Liver (tissue), 8 donors: ENCODE measurements at regions not wholly inside any gene's neighbourhood (a gene's known extent, or its start where the extent isn't known, plus 50 kb on each side); places are given as distances from the start of the nearest gene placed in this dataset.

ENCODE experiments used
- DNase-seq: peaks from one replicate; pipeline ENCODE4 v3.0.0-alpha.2; 2017; ENCODE audit warnings: low spot score
- H3K27ac ChIP-seq, 2 donors: one replicate each; pipeline ENCODE4 v1.7.0; 2013; ENCODE audit warnings: inconsistent platforms in 2 of 2, low read length in 2 of 2, control low read depth in 1 of 2, low read depth in 1 of 2, mild to moderate bottlenecking in 1 of 2
- H3K27me3 ChIP-seq, 4 donors: one replicate each; pipeline versions ENCODE4 v1.6.1 to v1.7.0; 2013; ENCODE audit warnings: low read length in 3 of 4, inconsistent platforms in 1 of 4, mild to moderate bottlenecking in 1 of 4, moderate library complexity in 1 of 4; ENCODE audit not compliant: control insufficient read depth in 4 of 4, insufficient read depth in 4 of 4
- H3K36me3 ChIP-seq, 4 donors: one replicate each; pipeline versions ENCODE4 v1.6.1 to v1.7.0; 2013; ENCODE audit warnings: low read length in 3 of 4, mild to moderate bottlenecking in 3 of 4, low read depth in 1 of 4, moderate library complexity in 1 of 4; ENCODE audit not compliant: control insufficient read depth in 4 of 4, insufficient read depth in 3 of 4
- H3K4me1 ChIP-seq, 4 donors: one replicate each; pipeline versions ENCODE4 v1.6.1 to v1.7.0; 2013; ENCODE audit warnings: low read length in 3 of 4, mild to moderate bottlenecking in 3 of 4, moderate library complexity in 1 of 4; ENCODE audit not compliant: control insufficient read depth in 4 of 4, insufficient read depth in 4 of 4
- H3K4me3 ChIP-seq, 3 donors: one replicate each; pipeline versions ENCODE4 v1.6.1 to v1.7.0; 2013; ENCODE audit warnings: low read length in 3 of 3, control low read depth in 1 of 3, low read depth in 1 of 3, mild to moderate bottlenecking in 1 of 3
- H3K9ac ChIP-seq, 2 donors: one replicate each; pipeline ENCODE4 v1.7.0; 2013; ENCODE audit warnings: low read length in 2 of 2, mild to moderate bottlenecking in 2 of 2, moderate library complexity in 2 of 2, control low read depth in 1 of 2, low read depth in 1 of 2
- H3K9me3 ChIP-seq, 4 donors: one replicate each; pipeline versions ENCODE4 v1.6.1 to v1.7.0; 2013; ENCODE audit warnings: low read length in 3 of 4; ENCODE audit not compliant: control insufficient read depth in 4 of 4
- CTCF ChIP-seq: fragments of 150-350 bp; IDR thresholded peaks from 2 replicates; pipeline ENCODE4 v1.5.1; 2017; ENCODE audit warnings: improper control_type of control experiment, low read depth, low read length; ENCODE audit not compliant: missing input control
- EGR1 ChIP-seq, 2 donors: IDR thresholded peaks; 2 replicates each; pipeline ENCODE4 v1.6.1; 2016 to 2018; ENCODE audit warnings: antibody characterized with exemption in 2 of 2, low read depth in 2 of 2
- FOXA1 ChIP-seq: IDR thresholded peaks from 2 replicates; pipeline ENCODE4 v1.6.1; 2016; ENCODE audit warnings: antibody characterized with exemption
- FOXA2 ChIP-seq: IDR thresholded peaks from 2 replicates; pipeline ENCODE4 v1.6.1; 2016; ENCODE audit warnings: antibody characterized with exemption
- GABPA ChIP-seq, 2 donors: IDR thresholded peaks in 1 of 2; conservative IDR thresholded peaks in 1 of 2; 2 replicates each; pipeline ENCODE4 v1.6.1; 2016; ENCODE audit warnings: antibody characterized with exemption in 2 of 2, mild to moderate bottlenecking in 1 of 2, moderate library complexity in 1 of 2
- HNF4A ChIP-seq, 2 donors: conservative IDR thresholded peaks; 2 replicates each; pipeline ENCODE4 v1.6.1; 2016; ENCODE audit warnings: antibody characterized with exemption in 2 of 2, mild to moderate bottlenecking in 2 of 2
- HNF4G ChIP-seq: IDR thresholded peaks from 2 replicates; pipeline ENCODE4 v1.6.1; 2016; ENCODE audit warnings: antibody characterized with exemption
- JUND ChIP-seq, 2 donors: IDR thresholded peaks; 2 replicates each; pipeline ENCODE4 v1.6.1; 2016; ENCODE audit warnings: antibody characterized with exemption in 2 of 2
- NR2F2 ChIP-seq: IDR thresholded peaks from 2 replicates; pipeline ENCODE4 v1.6.1; 2016; ENCODE audit warnings: antibody characterized with exemption
- RAD21 ChIP-seq, 2 donors: IDR thresholded peaks; 2 replicates each; pipeline ENCODE4 v1.6.1; 2016; ENCODE audit warnings: antibody characterized with exemption in 2 of 2, mild to moderate bottlenecking in 2 of 2
- RXRA ChIP-seq, 2 donors: IDR thresholded peaks; 2 replicates each; pipeline ENCODE4 v1.6.1; 2017 to 2018; ENCODE audit warnings: antibody characterized with exemption in 2 of 2, mild to moderate bottlenecking in 1 of 2
- SP1 ChIP-seq: IDR thresholded peaks from 2 replicates; pipeline ENCODE4 v1.6.1; 2018; ENCODE audit warnings: antibody characterized with exemption, mild to moderate bottlenecking
- TAF1 ChIP-seq: conservative IDR thresholded peaks from 2 replicates; pipeline ENCODE4 v1.6.1; 2016; ENCODE audit warnings: antibody characterized with exemption, mild to moderate bottlenecking
- YY1 ChIP-seq: IDR thresholded peaks from 2 replicates; pipeline ENCODE4 v1.6.1; 2016; ENCODE audit warnings: antibody characterized with exemption, mild to moderate bottlenecking
- WGBS: extraction: QIAGEN DNeasy Blood & Tissue Kit; methylation state at CpG from one replicate; pipeline ENCODE4 v1.1.7; 2013; 5-methylcytosine and 5-hydroxymethylcytosine counted together
- TF ChIP-seq, protein P1 (sequence below): IDR thresholded peaks from 2 replicates; pipeline ENCODE4 v1.6.1; 2016; ENCODE audit warnings: antibody characterized with exemption
- TF ChIP-seq, protein P2 (sequence below): IDR thresholded peaks from 2 replicates; pipeline ENCODE4 v1.6.1; 2016; ENCODE audit warnings: antibody characterized with exemption
- TF ChIP-seq, protein P3 (sequence below): IDR thresholded peaks from 2 replicates; pipeline ENCODE4 v1.6.1; 2016; ENCODE audit warnings: antibody characterized with exemption
- TF ChIP-seq, protein P4 (sequence below): IDR thresholded peaks from 2 replicates; pipeline ENCODE4 v1.6.1; 2016; ENCODE audit warnings: antibody characterized with exemption, mild to moderate bottlenecking
- donor health status: healthy.
- donor health status: healthy.
- donor health status: healthy.
- donor health status: healthy.
- donor health status: healthy.

DNA sequence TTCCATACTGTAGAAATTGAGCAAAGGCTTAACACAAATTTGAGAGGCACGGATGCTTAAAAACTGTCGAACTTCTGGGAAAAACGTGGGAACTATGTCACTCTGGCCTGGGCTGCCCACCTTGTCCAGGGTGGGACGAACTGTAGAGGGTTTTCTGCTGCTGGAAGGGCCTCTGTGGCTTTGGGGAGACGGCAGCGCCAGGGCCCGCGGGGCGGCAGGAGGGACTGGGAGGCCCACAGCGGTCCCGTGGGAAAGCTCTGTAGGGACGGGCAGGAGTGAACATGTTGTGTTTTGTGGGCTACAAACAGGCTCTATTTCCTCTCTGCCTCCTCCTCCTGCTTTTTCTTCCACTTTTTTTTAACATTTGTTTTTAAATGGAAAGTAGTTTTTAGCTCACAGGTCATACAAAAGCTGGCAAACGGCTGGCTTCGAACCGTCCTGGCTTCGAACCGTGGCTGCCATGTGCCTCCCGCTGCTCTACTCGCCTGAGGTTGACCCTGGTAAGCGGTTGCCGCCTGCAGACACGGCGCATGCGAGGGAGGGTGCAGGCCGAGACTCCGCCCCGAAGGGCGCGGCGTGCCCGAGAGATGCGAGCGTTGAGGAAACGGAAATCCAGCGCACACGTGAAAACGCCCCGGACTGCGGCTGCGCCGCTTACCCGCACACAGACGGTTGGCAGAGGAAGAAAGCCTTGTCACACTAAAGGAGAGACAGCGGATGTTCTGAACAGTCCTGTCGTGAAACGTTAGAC lies 382.3 kb upstream of the ZFP42 start:
- no peaks in the 10 kb centered on the region for H3K9me3 ChIP-seq
- H3K27me3 ChIP-seq: peaks cover 0 to 7% (median 0%) of the 10 kb centered on the region in 4 donors
- no peak for DNase-seq
- TF ChIP-seq CTCF (no peak), JUND (IDR thresholded peaks at IDR 0.05) (no peak), RXRA (IDR thresholded peaks at IDR 0.05) (no peak), FOXA2 (no peak), FOXA1 (no peak)
- TF ChIP-seq, protein P1, sequence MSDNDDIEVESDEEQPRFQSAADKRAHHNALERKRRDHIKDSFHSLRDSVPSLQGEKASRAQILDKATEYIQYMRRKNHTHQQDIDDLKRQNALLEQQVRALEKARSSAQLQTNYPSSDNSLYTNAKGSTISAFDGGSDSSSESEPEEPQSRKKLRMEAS: no peak
- no peak overlapping the region for H3K27ac ChIP-seq
- WGBS: 93% methylated on average over 46 of the region's 46 CpGs
- no peak overlapping the region for H3K4me3 ChIP-seq
- no peaks in the 10 kb centered on the region for H3K36me3 ChIP-seq
- H3K9ac ChIP-seq: no peak overlapping the region
- no peaks in the 10 kb centered on the region for H3K4me1 ChIP-seq

DNA sequence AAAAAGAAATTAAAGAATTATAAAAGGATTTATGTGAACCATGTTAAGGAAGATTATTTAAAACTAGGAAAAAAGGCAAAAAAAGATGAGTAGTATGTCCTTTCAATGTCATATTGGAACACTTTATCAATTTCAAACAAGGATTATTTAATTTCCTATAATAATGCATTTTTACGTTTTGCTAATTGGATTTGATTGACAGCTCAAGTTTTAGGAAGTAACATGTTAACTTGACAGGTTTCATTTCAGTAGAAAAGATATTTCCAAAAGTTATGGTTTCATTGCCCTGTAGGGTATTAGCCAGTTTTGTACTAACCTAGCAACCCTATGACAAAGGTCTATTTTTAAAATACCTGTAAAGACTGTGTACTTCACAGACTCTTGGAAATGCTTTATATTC lies 379.6 kb upstream of the ZFP42 start:
- WGBS: 50% methylated on average over 1 of the region's 1 CpG
- Histone ChIP-seq H3K27ac (no peak overlapping the region), H3K9me3 (no peaks in the 10 kb centered on the region), H3K4me3 (no peak overlapping the region), H3K36me3 (no peaks in the 10 kb centered on the region), H3K9ac (no peak overlapping the region), H3K4me1 (no peaks in the 10 kb centered on the region), H3K27me3 (peaks cover 0 to 7% (median 0%) of the 10 kb centered on the region in 4 donors)
- DNase-seq: no peak
- TF ChIP-seq, protein P2, sequence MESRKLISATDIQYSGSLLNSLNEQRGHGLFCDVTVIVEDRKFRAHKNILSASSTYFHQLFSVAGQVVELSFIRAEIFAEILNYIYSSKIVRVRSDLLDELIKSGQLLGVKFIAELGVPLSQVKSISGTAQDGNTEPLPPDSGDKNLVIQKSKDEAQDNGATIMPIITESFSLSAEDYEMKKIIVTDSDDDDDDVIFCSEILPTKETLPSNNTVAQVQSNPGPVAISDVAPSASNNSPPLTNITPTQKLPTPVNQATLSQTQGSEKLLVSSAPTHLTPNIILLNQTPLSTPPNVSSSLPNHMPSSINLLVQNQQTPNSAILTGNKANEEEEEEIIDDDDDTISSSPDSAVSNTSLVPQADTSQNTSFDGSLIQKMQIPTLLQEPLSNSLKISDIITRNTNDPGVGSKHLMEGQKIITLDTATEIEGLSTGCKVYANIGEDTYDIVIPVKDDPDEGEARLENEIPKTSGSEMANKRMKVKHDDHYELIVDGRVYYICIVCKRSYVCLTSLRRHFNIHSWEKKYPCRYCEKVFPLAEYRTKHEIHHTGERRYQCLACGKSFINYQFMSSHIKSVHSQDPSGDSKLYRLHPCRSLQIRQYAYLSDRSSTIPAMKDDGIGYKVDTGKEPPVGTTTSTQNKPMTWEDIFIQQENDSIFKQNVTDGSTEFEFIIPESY: no peak
- TF ChIP-seq YY1 (no peak), FOXA2 (no peak), GABPA (IDR thresholded peaks at IDR 0.05 in 1 of 2, conservative IDR thresholded peaks at IDR 0.05 in 1 of 2) (no peak), JUND (IDR thresholded peaks at IDR 0.05) (no peak), FOXA1 (no peak), SP1 (no peak), NR2F2 (no peak), EGR1 (IDR thresholded peaks at IDR 0.05; ENCODE audit: low read depth in 2 of 2) (no peak), RXRA (IDR thresholded peaks at IDR 0.05) (no peak), TAF1 (no peak), RAD21 (IDR thresholded peaks at IDR 0.05) (no peak), CTCF (no peak), HNF4G (no peak), HNF4A (conservative IDR thresholded peaks at IDR 0.05) (no peak)
- TF ChIP-seq, protein P3, sequence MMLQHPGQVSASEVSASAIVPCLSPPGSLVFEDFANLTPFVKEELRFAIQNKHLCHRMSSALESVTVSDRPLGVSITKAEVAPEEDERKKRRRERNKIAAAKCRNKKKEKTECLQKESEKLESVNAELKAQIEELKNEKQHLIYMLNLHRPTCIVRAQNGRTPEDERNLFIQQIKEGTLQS: no peak
- TF ChIP-seq, protein P4, sequence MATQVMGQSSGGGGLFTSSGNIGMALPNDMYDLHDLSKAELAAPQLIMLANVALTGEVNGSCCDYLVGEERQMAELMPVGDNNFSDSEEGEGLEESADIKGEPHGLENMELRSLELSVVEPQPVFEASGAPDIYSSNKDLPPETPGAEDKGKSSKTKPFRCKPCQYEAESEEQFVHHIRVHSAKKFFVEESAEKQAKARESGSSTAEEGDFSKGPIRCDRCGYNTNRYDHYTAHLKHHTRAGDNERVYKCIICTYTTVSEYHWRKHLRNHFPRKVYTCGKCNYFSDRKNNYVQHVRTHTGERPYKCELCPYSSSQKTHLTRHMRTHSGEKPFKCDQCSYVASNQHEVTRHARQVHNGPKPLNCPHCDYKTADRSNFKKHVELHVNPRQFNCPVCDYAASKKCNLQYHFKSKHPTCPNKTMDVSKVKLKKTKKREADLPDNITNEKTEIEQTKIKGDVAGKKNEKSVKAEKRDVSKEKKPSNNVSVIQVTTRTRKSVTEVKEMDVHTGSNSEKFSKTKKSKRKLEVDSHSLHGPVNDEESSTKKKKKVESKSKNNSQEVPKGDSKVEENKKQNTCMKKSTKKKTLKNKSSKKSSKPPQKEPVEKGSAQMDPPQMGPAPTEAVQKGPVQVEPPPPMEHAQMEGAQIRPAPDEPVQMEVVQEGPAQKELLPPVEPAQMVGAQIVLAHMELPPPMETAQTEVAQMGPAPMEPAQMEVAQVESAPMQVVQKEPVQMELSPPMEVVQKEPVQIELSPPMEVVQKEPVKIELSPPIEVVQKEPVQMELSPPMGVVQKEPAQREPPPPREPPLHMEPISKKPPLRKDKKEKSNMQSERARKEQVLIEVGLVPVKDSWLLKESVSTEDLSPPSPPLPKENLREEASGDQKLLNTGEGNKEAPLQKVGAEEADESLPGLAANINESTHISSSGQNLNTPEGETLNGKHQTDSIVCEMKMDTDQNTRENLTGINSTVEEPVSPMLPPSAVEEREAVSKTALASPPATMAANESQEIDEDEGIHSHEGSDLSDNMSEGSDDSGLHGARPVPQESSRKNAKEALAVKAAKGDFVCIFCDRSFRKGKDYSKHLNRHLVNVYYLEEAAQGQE: no peak
- TF ChIP-seq, protein P1: no peak
